Astrocyte of the cerebellum (primary cell): ENCODE measurements at regions not wholly inside any gene's neighbourhood (a gene's known extent, or its start where the extent isn't known, plus 50 kb on each side); places are given as distances from the start of the nearest gene placed in this dataset.

ENCODE experiments used
- DNase-seq: peaks from one replicate; pipeline ENCODE4 v3.0.0-alpha.2; 2011; ENCODE audit warnings: low read depth
- H3K4me3 ChIP-seq: 2 replicates; pipeline ENCODE4 v1.5.1; 2011; ENCODE audit warnings: mild to moderate bottlenecking, low read depth, low read length, moderate library complexity
- in situ Hi-C: cut with HindIII; loops from 2 replicates; pipeline ENCODE4 v1.10.0; 2017; ENCODE audit warnings: low sequenced_read_pairs
- TF ChIP-seq, protein P1 (sequence below): IDR thresholded peaks from 2 replicates; pipeline ENCODE4 v1.5.1; 2012; ENCODE audit warnings: low read length, low read depth, moderate library complexity, mild to moderate bottlenecking; ENCODE audit errors: missing control alignments

- TF ChIP-seq, protein P1, sequence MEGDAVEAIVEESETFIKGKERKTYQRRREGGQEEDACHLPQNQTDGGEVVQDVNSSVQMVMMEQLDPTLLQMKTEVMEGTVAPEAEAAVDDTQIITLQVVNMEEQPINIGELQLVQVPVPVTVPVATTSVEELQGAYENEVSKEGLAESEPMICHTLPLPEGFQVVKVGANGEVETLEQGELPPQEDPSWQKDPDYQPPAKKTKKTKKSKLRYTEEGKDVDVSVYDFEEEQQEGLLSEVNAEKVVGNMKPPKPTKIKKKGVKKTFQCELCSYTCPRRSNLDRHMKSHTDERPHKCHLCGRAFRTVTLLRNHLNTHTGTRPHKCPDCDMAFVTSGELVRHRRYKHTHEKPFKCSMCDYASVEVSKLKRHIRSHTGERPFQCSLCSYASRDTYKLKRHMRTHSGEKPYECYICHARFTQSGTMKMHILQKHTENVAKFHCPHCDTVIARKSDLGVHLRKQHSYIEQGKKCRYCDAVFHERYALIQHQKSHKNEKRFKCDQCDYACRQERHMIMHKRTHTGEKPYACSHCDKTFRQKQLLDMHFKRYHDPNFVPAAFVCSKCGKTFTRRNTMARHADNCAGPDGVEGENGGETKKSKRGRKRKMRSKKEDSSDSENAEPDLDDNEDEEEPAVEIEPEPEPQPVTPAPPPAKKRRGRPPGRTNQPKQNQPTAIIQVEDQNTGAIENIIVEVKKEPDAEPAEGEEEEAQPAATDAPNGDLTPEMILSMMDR: no peak
- in situ Hi-C loops: no loop called here
- no peak for DNase-seq
- no peak overlapping the region for H3K4me3 ChIP-seq
Measured at GRCh38 chr3:144178607-144179006, 207.0 kb downstream of the DIPK2A start.

DNA sequence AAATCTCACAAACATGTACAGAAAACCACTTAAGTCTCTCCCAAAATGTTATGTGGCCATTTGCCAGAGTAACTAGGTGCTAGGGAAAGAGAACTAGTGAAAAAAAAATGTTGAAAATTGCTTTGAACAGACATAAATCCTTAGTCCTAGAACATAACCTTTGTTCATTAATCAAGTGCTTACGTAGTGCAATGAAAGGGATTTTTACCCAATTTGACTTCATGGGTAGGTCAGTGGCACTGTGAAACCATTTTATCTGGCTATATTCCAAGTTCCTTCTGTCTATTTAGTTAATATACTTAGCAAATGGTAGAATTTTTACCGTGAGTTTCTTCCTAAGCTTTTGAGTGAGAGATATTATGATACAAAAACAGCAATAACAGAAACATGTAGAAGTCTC lies 209.4 kb downstream of the DIPK2A start:
- no peak overlapping the region for H3K4me3 ChIP-seq
- no peak for DNase-seq
- TF ChIP-seq, protein P1: no peak
- in situ Hi-C loops: no loop called here

DNA sequence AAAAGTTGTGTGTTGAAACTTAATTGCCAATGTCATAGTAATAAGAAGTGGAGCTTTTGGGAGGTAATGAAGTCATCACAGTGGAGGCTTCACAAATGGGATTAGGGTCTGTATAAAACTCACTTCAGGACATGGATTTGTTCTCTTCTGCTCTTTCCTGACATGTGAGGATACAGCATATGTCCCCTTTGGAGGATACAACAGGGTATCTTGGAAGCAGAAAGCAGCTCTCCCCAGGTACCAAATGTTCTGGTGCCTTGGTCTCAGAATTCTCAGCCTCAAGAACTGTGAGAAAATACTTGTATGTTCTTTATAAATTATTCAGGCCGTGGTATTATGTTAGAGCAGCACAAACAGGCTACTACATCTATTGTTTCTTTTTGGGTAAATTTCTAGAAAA lies 210.9 kb downstream of the DIPK2A start:
- in situ Hi-C loops: no loop called here
- no peak for DNase-seq
- no peak overlapping the region for H3K4me3 ChIP-seq
- TF ChIP-seq, protein P1: no peak

DNA sequence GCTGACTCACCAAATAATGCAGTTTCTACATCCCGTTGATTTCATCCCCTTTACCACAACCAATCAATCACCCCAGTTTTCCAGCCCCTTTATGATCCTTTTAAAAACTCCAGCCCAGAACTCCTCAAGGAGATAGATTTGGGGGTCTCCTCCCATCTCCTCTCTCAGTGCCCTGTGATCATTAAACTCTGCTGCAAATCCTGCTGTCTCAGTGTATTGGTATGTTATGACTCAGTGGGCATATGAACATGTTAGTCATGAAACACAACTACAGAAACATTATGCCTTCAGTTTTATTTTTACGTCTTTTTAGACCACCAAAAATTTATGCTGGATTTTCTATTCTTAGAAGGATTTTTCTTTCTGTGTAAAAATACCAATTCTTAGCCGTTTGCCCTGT lies 213.7 kb downstream of the DIPK2A start:
- H3K4me3 ChIP-seq: no peak overlapping the region
- TF ChIP-seq, protein P1: no peak
- no peak for DNase-seq
- in situ Hi-C loops: no loop called here

DNA sequence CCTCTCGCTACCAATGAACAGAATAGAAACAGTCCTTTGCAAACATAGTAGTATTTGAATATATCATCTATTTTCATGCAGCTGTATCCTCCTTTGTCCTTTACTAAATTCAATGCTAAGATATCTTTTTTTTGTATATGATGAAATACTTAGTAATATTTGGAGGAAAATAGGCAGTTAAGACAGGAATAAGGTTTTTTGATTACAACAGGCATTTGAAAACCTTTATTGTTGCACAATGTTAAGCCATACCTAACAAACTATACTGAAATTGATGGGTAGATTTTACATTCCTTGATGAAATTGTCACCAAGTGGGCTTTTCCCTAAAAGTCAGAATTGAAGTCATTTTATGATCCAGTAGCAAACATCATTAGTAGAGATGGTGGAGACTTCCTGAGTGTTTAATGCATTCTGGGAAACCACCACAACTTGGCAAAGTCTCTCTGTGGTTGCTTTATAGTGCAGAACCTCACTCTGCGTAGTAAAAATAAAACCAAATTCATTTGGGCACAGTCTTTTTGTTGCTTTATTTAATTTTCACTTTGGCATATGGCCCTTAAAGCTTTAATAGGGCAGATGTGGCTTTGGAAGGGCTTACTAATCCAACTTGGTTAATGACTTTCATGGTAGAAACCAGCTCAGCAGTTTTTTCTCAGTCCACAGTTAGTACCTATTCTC lies 216.0 kb downstream of the DIPK2A start:
- in situ Hi-C loops: no loop called here
- H3K4me3 ChIP-seq: no peak overlapping the region
- TF ChIP-seq, protein P1: no peak
- DNase-seq: peak; percentile 94

GRCh38 chr3:144189044-144189443 lies 217.4 kb downstream of the DIPK2A start:
- DNase-seq: no peak
- H3K4me3 ChIP-seq: no peak overlapping the region
- in situ Hi-C loops: no loop called here
- TF ChIP-seq, protein P1: no peak

GRCh38 chr3:144197116-144197515 lies 225.5 kb downstream of the DIPK2A start:
- DNase-seq: no peak
- TF ChIP-seq, protein P1: no peak
- in situ Hi-C loops: no loop called here
- H3K4me3 ChIP-seq: no peak overlapping the region
